Breast epithelium (tissue), 4 donors: ENCODE measurements at regions not wholly inside any gene's neighbourhood (a gene's known extent, or its start where the extent isn't known, plus 50 kb on each side); places are given as distances from the start of the nearest gene placed in this dataset.

Experiments
- DNase-seq, 2 donors: peaks; one replicate each; pipeline ENCODE4 v3.0.0-alpha.2; 2019; ENCODE audit warnings: low spot score in 2 of 2
- H3K27ac ChIP-seq, 2 donors: fragments of 200-600 bp; sonication (generic) in 1 of 2; one replicate each; pipeline ENCODE4 v1.5.1; 2016 to 2019; ENCODE audit warnings: mild to moderate bottlenecking in 1 of 2
- H3K27me3 ChIP-seq, 2 donors: fragments of 200-600 bp; sonication (generic) in 1 of 2; one replicate each; pipeline versions ENCODE4 v1.5.1 to v1.6.0; 2017 to 2019; ENCODE audit warnings: control low read depth in 1 of 2, mild to moderate bottlenecking in 1 of 2
- H3K36me3 ChIP-seq: fragments of 200-600 bp; one replicate; pipeline ENCODE4 v1.5.1; 2019
- H3K4me1 ChIP-seq, 2 donors: fragments of 200-600 bp; sonication (generic); one replicate each; pipeline ENCODE4 v1.5.1; 2016 to 2019; ENCODE audit warnings: control low read depth in 1 of 2
- H3K4me3 ChIP-seq, 3 donors: fragments of 200-600 bp; sonication (generic); 1 replicate in 2 of 3; 2 replicates in 1 of 3; pipeline ENCODE4 v1.5.1; 2016 to 2019; ENCODE audit warnings: mild to moderate bottlenecking in 3 of 3, moderate library complexity in 2 of 3
- H3K9me3 ChIP-seq, 2 donors: fragments of 200-600 bp; sonication (generic) in 1 of 2; one replicate each; pipeline ENCODE4 v1.5.1; 2016 to 2019; ENCODE audit warnings: control low read depth in 1 of 2
- CTCF ChIP-seq, 3 donors: fragments of 450-650 bp; IDR thresholded peaks; one replicate each; pipeline ENCODE4 v1.5.1; 2016 to 2017; ENCODE audit warnings: antibody characterized with exemption in 3 of 3, mild to moderate bottlenecking in 3 of 3, moderate library complexity in 3 of 3
- POLR2A ChIP-seq: fragments of 450-650 bp; IDR thresholded peaks from one replicate; pipeline ENCODE4 v1.6.1; 2016; ENCODE audit warnings: antibody characterized with exemption, mild to moderate bottlenecking, moderate library complexity
- POLR2AphosphoS5 ChIP-seq, 3 donors: sonication (generic); formaldehyde crosslinking; IDR thresholded peaks; one replicate each; pipeline ENCODE4 v1.6.1; 2017; ENCODE audit warnings: antibody characterized with exemption in 3 of 3
- intact Hi-C: fragments of 100-400 bp; cut with DNase I; formaldehyde crosslinking; loops from one replicate; pipeline ENCODE4 v1.15.1; 2023; ENCODE audit warnings: low total_unique reads

GRCh38 chr17:70297397-70297796 is 128.1 kb downstream of the KCNJ2 start:
- Histone ChIP-seq H3K4me1 (no peaks in the 10 kb centered on the region), H3K4me3 (no peak overlapping the region), H3K27ac (no peak overlapping the region), H3K9me3 (no peaks in the 10 kb centered on the region), H3K27me3 (no peaks in the 10 kb centered on the region), H3K36me3 (no peaks in the 10 kb centered on the region)
- DNase-seq: no peak
- TF ChIP-seq CTCF (IDR thresholded peaks at IDR 0.05): no peak
- TF ChIP-seq POLR2AphosphoS5 (IDR thresholded peaks at IDR 0.05): no peak
- intact Hi-C loops: no loop called here

GRCh38 chr17:70298929-70299531 is 129.7 kb downstream of the KCNJ2 start:
- Histone ChIP-seq H3K36me3 (no peaks in the 10 kb centered on the region), H3K4me1 (no peaks in the 10 kb centered on the region), H3K27ac (no peak overlapping the region), H3K4me3 (no peak overlapping the region), H3K27me3 (no peaks in the 10 kb centered on the region), H3K9me3 (no peaks in the 10 kb centered on the region)
- no peak for DNase-seq
- intact Hi-C loops: no loop called here
- TF ChIP-seq POLR2A (no peak), POLR2AphosphoS5 (IDR thresholded peaks at IDR 0.05) (no peak), CTCF (IDR thresholded peaks at IDR 0.05) (no peak)

GRCh38 chr17:70307430-70308225 is 138.3 kb downstream of the KCNJ2 start:
- Histone ChIP-seq H3K27ac (no peak overlapping the region), H3K27me3 (no peaks in the 10 kb centered on the region), H3K4me3 (no peak overlapping the region), H3K4me1 (no peaks in the 10 kb centered on the region), H3K9me3 (no peaks in the 10 kb centered on the region), H3K36me3 (no peaks in the 10 kb centered on the region)
- TF ChIP-seq CTCF (IDR thresholded peaks at IDR 0.05): no peak
- no peak for TF ChIP-seq POLR2AphosphoS5 (IDR thresholded peaks at IDR 0.05)
- TF ChIP-seq POLR2A: no peak
- intact Hi-C loops: loop anchor here (10.0 kb wide), 1 partner anchor 57 kb away; no protein-coding TSS in a partner anchor
- no peak for DNase-seq

GRCh38 chr17:70308618-70309017 is 139.3 kb downstream of the KCNJ2 start:
- Histone ChIP-seq H3K4me3 (no peak overlapping the region), H3K4me1 (no peaks in the 10 kb centered on the region), H3K27ac (no peak overlapping the region), H3K9me3 (no peaks in the 10 kb centered on the region), H3K36me3 (no peaks in the 10 kb centered on the region), H3K27me3 (no peaks in the 10 kb centered on the region)
- no peak for DNase-seq
- TF ChIP-seq CTCF (IDR thresholded peaks at IDR 0.05) (no peak), POLR2A (no peak), POLR2AphosphoS5 (IDR thresholded peaks at IDR 0.05) (no peak)
- intact Hi-C loops: loop anchor here (10.0 kb wide), 1 partner anchor 56 kb away; no protein-coding TSS in a partner anchor

GRCh38 chr17:70310221-70310672 is 140.9 kb downstream of the KCNJ2 start:
- intact Hi-C loops: no loop called here
- DNase-seq: no peak
- Histone ChIP-seq H3K27me3 (no peaks in the 10 kb centered on the region), H3K4me1 (no peaks in the 10 kb centered on the region), H3K36me3 (no peaks in the 10 kb centered on the region), H3K27ac (no peak overlapping the region), H3K4me3 (no peak overlapping the region), H3K9me3 (no peaks in the 10 kb centered on the region)
- TF ChIP-seq POLR2AphosphoS5 (IDR thresholded peaks at IDR 0.05) (no peak), CTCF (IDR thresholded peaks at IDR 0.05) (no peak), POLR2A (no peak)
